IMR-90 (cell line): ENCODE measurements at regions not wholly inside any gene's neighbourhood (a gene's known extent, or its start where the extent isn't known, plus 50 kb on each side); places are given as distances from the start of the nearest gene placed in this dataset.

Source experiments
- ATAC-seq: fragments of 200-7000 bp; cut with Tn5 transposase; 2 replicates; pipeline ENCODE4 v1.9.1; 2020; ENCODE audit warnings: low read depth, mild to moderate bottlenecking, moderate library complexity
- BruUV-seq: library from RNA; stranded (reverse); fragments of 400-500 nt; replicated peaks from 2 replicates; lab custom pipeline; 2021; lab: Mats Ljungman, UMichigan
- CTCF ChIA-PET: fragments of 300-600 bp; formaldehyde crosslinking; extraction: SDS; loops from one replicate; lab custom pipeline; 2021; ENCODE audit warnings: antibody characterized with exemption; lab: Yijun Ruan, JAX
- POLR2A ChIA-PET: fragments of 300-600 bp; sonication (Branson Sonifier 250); formaldehyde crosslinking; loops from one replicate; lab custom pipeline; 2022; ENCODE audit warnings: antibody characterized with exemption; ENCODE audit not compliant: unreplicated experiment; lab: Charles Lee
- DNase-seq: peaks from one replicate; pipeline ENCODE4 v3.0.0; 2013
- H2AFZ ChIP-seq: replicated peaks from 2 replicates; pipeline ENCODE3; 2013; ENCODE audit warnings: low read length, mild to moderate bottlenecking; ENCODE audit not compliant: poor library complexity
- H2AK5ac ChIP-seq: 2 replicates; pipeline ENCODE4 v1.6.1; 2013; ENCODE audit warnings: low read depth, low read length, inconsistent platforms
- H2AK9ac ChIP-seq: replicated peaks from 2 replicates; pipeline ENCODE3; 2013; ENCODE audit warnings: mild to moderate bottlenecking, low read depth, low read length, moderate library complexity; ENCODE audit not compliant: poor library complexity
- H2BK120ac ChIP-seq: 2 replicates; pipeline ENCODE4 v1.6.1; 2013; ENCODE audit warnings: low read depth, low read length, inconsistent platforms
- H2BK15ac ChIP-seq: 3 replicates; pipeline ENCODE4 v1.6.1; 2013; ENCODE audit warnings: low read depth, low read length, inconsistent platforms
- H2BK20ac ChIP-seq: 2 replicates; pipeline ENCODE4 v1.6.1; 2013; ENCODE audit warnings: low read depth, mild to moderate bottlenecking, inconsistent platforms, low read length, moderate library complexity
- H2BK5ac ChIP-seq: 2 replicates; pipeline ENCODE4 v1.6.1; 2013; ENCODE audit warnings: mild to moderate bottlenecking, low read depth, low read length, inconsistent platforms; ENCODE audit not compliant: poor library complexity, severe bottlenecking
- H3K14ac ChIP-seq: replicated peaks from 2 replicates; pipeline ENCODE4 v1.6.1; 2013; ENCODE audit warnings: low read depth, low read length, inconsistent platforms
- H3K18ac ChIP-seq: 2 replicates; pipeline ENCODE4 v1.6.1; 2013; ENCODE audit warnings: low read depth, low read length, control low read depth
- H3K23ac ChIP-seq: 2 replicates; pipeline ENCODE4 v1.6.1; 2013; ENCODE audit warnings: low read depth, low read length, inconsistent platforms
- H3K27ac ChIP-seq: 2 replicates; pipeline ENCODE4 v1.5.1; 2013; ENCODE audit warnings: mild to moderate bottlenecking, control low read depth, low read length; ENCODE audit not compliant: insufficient read depth
- H3K27me3 ChIP-seq: 2 replicates; pipeline ENCODE4 v1.6.1; 2013; ENCODE audit warnings: low read length; ENCODE audit not compliant: control insufficient read depth, insufficient read depth
- H3K36me3 ChIP-seq: 2 replicates; pipeline ENCODE4 v1.6.1; 2013; ENCODE audit warnings: low read length, mixed read lengths; ENCODE audit not compliant: control insufficient read depth, insufficient read depth
- H3K4ac ChIP-seq: 2 replicates; pipeline ENCODE4 v1.6.1; 2013; ENCODE audit warnings: low read depth, low read length, inconsistent platforms
- H3K4me1 ChIP-seq: 2 replicates; pipeline ENCODE4 v1.6.1; 2013; ENCODE audit warnings: low read length, mixed read lengths; ENCODE audit not compliant: control insufficient read depth, insufficient read depth
- H3K4me2 ChIP-seq: 2 replicates; pipeline ENCODE4 v1.6.1; 2013; ENCODE audit warnings: low read depth, mild to moderate bottlenecking, control low read depth, low read length, moderate library complexity
- H3K4me3 ChIP-seq: 2 replicates; pipeline ENCODE4 v1.5.1; 2013; ENCODE audit warnings: low read depth, mild to moderate bottlenecking, control low read depth, low read length, moderate library complexity; ENCODE audit not compliant: insufficient read depth
- H3K56ac ChIP-seq: 2 replicates; pipeline ENCODE4 v1.6.1; 2013; ENCODE audit warnings: low read length, inconsistent platforms; ENCODE audit not compliant: insufficient read depth; ENCODE audit errors: extremely low read depth
- H3K79me1 ChIP-seq, 2 experiments: 2 replicates each; pipeline ENCODE4 v1.6.1; 2013; ENCODE audit warnings: low read length in 2 of 2, inconsistent platforms in 1 of 2, low read depth in 1 of 2
- H3K9ac ChIP-seq: 2 replicates; pipeline ENCODE4 v1.6.1; 2013; ENCODE audit warnings: low read depth, low read length, control low read depth
- H3K9me1 ChIP-seq: 2 replicates; pipeline ENCODE4 v1.6.1; 2013; ENCODE audit warnings: low read length, inconsistent platforms; ENCODE audit not compliant: insufficient read depth
- H3K9me3 ChIP-seq: 2 replicates; pipeline ENCODE4 v1.6.1; 2013; ENCODE audit warnings: low read length; ENCODE audit not compliant: control insufficient read depth, insufficient read depth
- H4K20me1 ChIP-seq: 2 replicates; pipeline ENCODE4 v1.6.1; 2013; ENCODE audit warnings: low read length, inconsistent platforms; ENCODE audit not compliant: insufficient read depth
- H4K5ac ChIP-seq: 2 replicates; pipeline ENCODE4 v1.6.1; 2013; ENCODE audit warnings: mild to moderate bottlenecking, low read depth, low read length, control low read depth
- H4K8ac ChIP-seq, 2 experiments: 2 replicates each; pipeline ENCODE4 v1.6.1; 2013; ENCODE audit warnings: low read depth in 2 of 2, low read length in 2 of 2, control low read depth in 1 of 2, inconsistent platforms in 1 of 2
- H4K91ac ChIP-seq: 2 replicates; pipeline ENCODE4 v1.6.1; 2013; ENCODE audit warnings: low read depth, low read length, inconsistent platforms; ENCODE audit not compliant: insufficient read depth
- BHLHE40 ChIP-seq: fragments of 150-350 bp; IDR thresholded peaks from 2 replicates; pipeline ENCODE4 v1.6.1; 2016; ENCODE audit warnings: mild to moderate bottlenecking, low read depth, low read length
- CEBPB ChIP-seq: IDR thresholded peaks from 2 replicates; pipeline ENCODE4 v1.6.1; 2012; ENCODE audit warnings: low read depth, low read length, improper control_type of control experiment
- CHD1 ChIP-seq: IDR thresholded peaks from 2 replicates; pipeline ENCODE4 v1.6.1; 2012; ENCODE audit warnings: low read depth, low read length, improper control_type of control experiment
- ELK1 ChIP-seq: fragments of 150-350 bp; IDR thresholded peaks from 2 replicates; pipeline ENCODE4 v1.6.1; 2016; ENCODE audit warnings: low read depth, mild to moderate bottlenecking, low read length, moderate library complexity, borderline replicate concordance
- MAFK ChIP-seq: IDR thresholded peaks from 2 replicates; pipeline ENCODE4 v1.6.1; 2012; ENCODE audit warnings: low read depth, low read length, improper control_type of control experiment
- MAZ ChIP-seq: IDR thresholded peaks from 2 replicates; pipeline ENCODE4 v1.6.1; 2012; ENCODE audit warnings: low read depth, mild to moderate bottlenecking, low read length, improper control_type of control experiment, moderate library complexity, borderline replicate concordance
- NFE2L2 ChIP-seq: fragments of 150-350 bp; IDR thresholded peaks from 2 replicates; pipeline ENCODE4 v1.6.1; 2016; ENCODE audit warnings: low read depth, mild to moderate bottlenecking, low read length
- POLR2A ChIP-seq: IDR thresholded peaks from 2 replicates; pipeline ENCODE4 v1.6.1; 2012; ENCODE audit warnings: mild to moderate bottlenecking, low read depth, low read length
- RAD21 ChIP-seq: IDR thresholded peaks from 2 replicates; pipeline ENCODE4 v1.6.1; 2012; ENCODE audit warnings: low read length, improper control_type of control experiment
- RCOR1 ChIP-seq: IDR thresholded peaks from 2 replicates; pipeline ENCODE4 v1.6.1; 2012; ENCODE audit warnings: mild to moderate bottlenecking, low read length, improper control_type of control experiment; ENCODE audit not compliant: insufficient replicate concordance
- RFX5 ChIP-seq: IDR thresholded peaks from 2 replicates; pipeline ENCODE4 v1.8.0; 2012; ENCODE audit warnings: low read depth, mild to moderate bottlenecking, low read length, moderate library complexity
- SMC3 ChIP-seq: fragments of 150-350 bp; IDR thresholded peaks from 2 replicates; pipeline ENCODE4 v1.6.1; 2016; ENCODE audit warnings: low read depth, mild to moderate bottlenecking, antibody characterized with exemption, low read length, moderate library complexity
- WGBS, 2 experiments: methylation state at CpG; one replicate each; pipeline versions ENCODE4 v1.1.5 to v1.1.7; 2013; ENCODE audit warnings: missing lambda C conversion rate in 2 of 2; ENCODE audit not compliant: insufficient read length in 1 of 2; ENCODE audit errors: extremely low coverage in 2 of 2; 5-methylcytosine and 5-hydroxymethylcytosine counted together
- dilution Hi-C: fragments of 300-500 bp; cut with HindIII; formaldehyde crosslinking; loops from one replicate; pipeline ENCODE4 v1.14.3; 2018; ENCODE audit warnings: low sequenced_read_pairs; ENCODE audit not compliant: unreplicated experiment
- in situ Hi-C: fragments of 300-500 bp; cut with MboI; formaldehyde crosslinking; loops from 3 replicates; pipeline ENCODE4 v1.14.3; 2019; ENCODE audit warnings: low sequenced_read_pairs, inconsistent platforms, mixed read lengths
- intact Hi-C: fragments of 100-400 bp; cut with micrococcal nuclease; formaldehyde crosslinking; loops from 2 replicates; pipeline ENCODE4 v1.10.0; 2022
- TF ChIP-seq, protein P1 (sequence below): fragments of 150-350 bp; IDR thresholded peaks from 2 replicates; pipeline ENCODE4 v1.6.1; 2017; ENCODE audit warnings: mild to moderate bottlenecking, antibody characterized with exemption, low read length, low read depth
- TF ChIP-seq, protein P2 (sequence below): conservative IDR thresholded peaks from 2 replicates; pipeline ENCODE4 v1.5.1; 2012; ENCODE audit warnings: mild to moderate bottlenecking, low read depth, low read length, improper control_type of control experiment

DNA sequence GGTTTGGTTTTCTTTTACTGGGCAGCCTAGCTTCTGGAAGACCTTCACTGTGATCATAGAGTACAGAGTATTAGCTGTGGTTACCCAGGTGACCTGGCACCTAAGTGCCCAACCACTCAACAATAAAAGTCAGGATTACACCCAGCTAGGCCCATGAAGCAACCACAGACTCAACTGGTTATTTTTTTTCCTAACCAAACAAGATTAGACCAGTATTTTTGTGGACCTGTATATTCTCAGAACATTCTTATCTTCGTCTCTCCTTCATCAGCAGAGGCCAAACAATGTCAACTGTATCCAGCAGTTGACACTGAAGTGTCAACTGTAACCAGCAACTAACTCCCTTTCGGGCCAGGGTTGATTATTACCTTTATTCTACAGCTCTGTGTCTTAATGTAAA lies 289.2 kb upstream of the SLC39A10 start:
- BruUV-seq: no TSS peak
- Histone ChIP-seq H3K4me2 (no peak overlapping the region), H3K36me3 (no peaks in the 10 kb centered on the region), H3K4me3 (no peak overlapping the region), H2BK120ac (no peak overlapping the region), H2AK9ac (no peak overlapping the region), H3K9me3 (no peaks in the 10 kb centered on the region), H3K14ac (no peak overlapping the region), H4K91ac (no peak overlapping the region), H3K27me3 (no peaks in the 10 kb centered on the region), H3K56ac (no peak overlapping the region), H2AK5ac (no peak overlapping the region), H4K20me1 (no peaks in the 10 kb centered on the region), H3K9ac (no peak overlapping the region), H3K9me1 (no peaks in the 10 kb centered on the region), H3K4ac (no peak overlapping the region), H4K5ac (no peak overlapping the region), H3K4me1 (peaks cover 6% of the 10 kb centered on the region; the same call in 1 of the 2 replicates), H4K8ac (no peak overlapping the region), H2BK20ac (no peak overlapping the region), H3K18ac (no peak overlapping the region), H2AFZ (no peak overlapping the region), H2BK15ac (no peak overlapping the region), H3K23ac (no peak overlapping the region), H3K79me1 (no peaks in the 10 kb centered on the region), H2BK5ac (no peak overlapping the region), H3K27ac (no peak overlapping the region)
- no peak for ATAC-seq
- intact Hi-C loops (no loop called here), dilution Hi-C loops (no loop called here), in situ Hi-C loops (no loop called here)
- ChIA-PET CTCF (no interaction called here), POLR2A (no interaction called here)
- DNase-seq: no peak
- WGBS, 2 experiments: no CpG with 5 or more reads among the region's 2 CpGs
- no peak for TF ChIP-seq RAD21
- TF ChIP-seq SMC3: no peak
- no peak for TF ChIP-seq MAZ
- TF ChIP-seq RFX5: no peak
- TF ChIP-seq POLR2A: no peak
- TF ChIP-seq RCOR1: no peak
- no peak for TF ChIP-seq CHD1
- TF ChIP-seq, protein P1, sequence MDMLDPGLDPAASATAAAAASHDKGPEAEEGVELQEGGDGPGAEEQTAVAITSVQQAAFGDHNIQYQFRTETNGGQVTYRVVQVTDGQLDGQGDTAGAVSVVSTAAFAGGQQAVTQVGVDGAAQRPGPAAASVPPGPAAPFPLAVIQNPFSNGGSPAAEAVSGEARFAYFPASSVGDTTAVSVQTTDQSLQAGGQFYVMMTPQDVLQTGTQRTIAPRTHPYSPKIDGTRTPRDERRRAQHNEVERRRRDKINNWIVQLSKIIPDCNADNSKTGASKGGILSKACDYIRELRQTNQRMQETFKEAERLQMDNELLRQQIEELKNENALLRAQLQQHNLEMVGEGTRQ: no peak
- no peak for TF ChIP-seq MAFK
- no peak for TF ChIP-seq BHLHE40
- no peak for TF ChIP-seq ELK1
- TF ChIP-seq, protein P2, sequence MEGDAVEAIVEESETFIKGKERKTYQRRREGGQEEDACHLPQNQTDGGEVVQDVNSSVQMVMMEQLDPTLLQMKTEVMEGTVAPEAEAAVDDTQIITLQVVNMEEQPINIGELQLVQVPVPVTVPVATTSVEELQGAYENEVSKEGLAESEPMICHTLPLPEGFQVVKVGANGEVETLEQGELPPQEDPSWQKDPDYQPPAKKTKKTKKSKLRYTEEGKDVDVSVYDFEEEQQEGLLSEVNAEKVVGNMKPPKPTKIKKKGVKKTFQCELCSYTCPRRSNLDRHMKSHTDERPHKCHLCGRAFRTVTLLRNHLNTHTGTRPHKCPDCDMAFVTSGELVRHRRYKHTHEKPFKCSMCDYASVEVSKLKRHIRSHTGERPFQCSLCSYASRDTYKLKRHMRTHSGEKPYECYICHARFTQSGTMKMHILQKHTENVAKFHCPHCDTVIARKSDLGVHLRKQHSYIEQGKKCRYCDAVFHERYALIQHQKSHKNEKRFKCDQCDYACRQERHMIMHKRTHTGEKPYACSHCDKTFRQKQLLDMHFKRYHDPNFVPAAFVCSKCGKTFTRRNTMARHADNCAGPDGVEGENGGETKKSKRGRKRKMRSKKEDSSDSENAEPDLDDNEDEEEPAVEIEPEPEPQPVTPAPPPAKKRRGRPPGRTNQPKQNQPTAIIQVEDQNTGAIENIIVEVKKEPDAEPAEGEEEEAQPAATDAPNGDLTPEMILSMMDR: no peak
- no peak for TF ChIP-seq CEBPB
- TF ChIP-seq NFE2L2: no peak
